ENCODE measurements at regions not wholly inside any gene's neighbourhood (a gene's known extent, or its start where the extent isn't known, plus 50 kb on each side); places are given as distances from the start of the nearest gene placed in this dataset.

- Histone ChIP-seq H3K9me3 (no peaks in the 10 kb centered on the region), H3K4me3 (peak overlapping the region; percentile 52 to 77 (median 64)), H3K36me3 (no peaks in the 10 kb centered on the region), H3K27me3 (no peaks in the 10 kb centered on the region), H3K27ac (peak overlapping the region; percentile 91 to 98), H3K4me1 (peaks cover 0 to 11% of the 10 kb centered on the region in 2 donors)
- TF ChIP-seq CTCF (IDR thresholded peaks at IDR 0.05): peak; percentile 94 to 100 (median 100)
- TF ChIP-seq POLR2A (IDR thresholded peaks at IDR 0.05): peak; percentile 76
- peak; percentile 78 to 84 (median 79) for TF ChIP-seq POLR2AphosphoS5 (IDR thresholded peaks at IDR 0.05)
- intact Hi-C loops (cut with DNase I; ENCODE audit: low total_unique reads): loop anchor here (5.0 kb wide), 1 partner anchor 76 kb away; no protein-coding TSS in a partner anchor
- peak; percentile 86 to 94 for DNase-seq (ENCODE audit: low spot score in 2 of 2)
Measured at GRCh38 chr1:207963427-207964194, 52.7 kb upstream of the CD34 start.

- peak overlapping the region; percentile 52 to 77 (median 64) for H3K4me3 ChIP-seq
- H3K4me1 ChIP-seq: peaks cover 0 to 12% of the 10 kb centered on the region in 2 donors
- no peak for TF ChIP-seq CTCF (IDR thresholded peaks at IDR 0.05)
- TF ChIP-seq POLR2AphosphoS5 (IDR thresholded peaks at IDR 0.05): no peak
- no peak for TF ChIP-seq POLR2A (IDR thresholded peaks at IDR 0.05)
- H3K27me3 ChIP-seq: no peaks in the 10 kb centered on the region
- H3K27ac ChIP-seq: peak overlapping the region; percentile 91 to 98
- intact Hi-C loops (cut with DNase I; ENCODE audit: low total_unique reads): loop anchor here (5.0 kb wide), 1 partner anchor 76 kb away; no protein-coding TSS in a partner anchor
- DNase-seq (ENCODE audit: low spot score in 2 of 2): peak; percentile 44 to 60
- H3K9me3 ChIP-seq: no peaks in the 10 kb centered on the region
- H3K36me3 ChIP-seq: no peaks in the 10 kb centered on the region
Measured at GRCh38 chr1:207962716-207963426, 51.9 kb upstream of the CD34 start.

Measured in breast epithelium (tissue), 4 donors.